OCI-LY7 (cell line): ENCODE measurements at regions not wholly inside any gene's neighbourhood (a gene's known extent, or its start where the extent isn't known, plus 50 kb on each side); places are given as distances from the start of the nearest gene placed in this dataset.

Experiments used
- BruUV-seq: library from RNA; stranded (reverse); fragments of 400-500 nt; replicated peaks from 2 replicates; lab custom pipeline; 2021; lab: Mats Ljungman, UMichigan
- CTCF ChIA-PET: fragments of 300-600 bp; sonication (Branson Sonifier 250); formaldehyde crosslinking; loops from one replicate; lab custom pipeline; 2022; ENCODE audit warnings: antibody characterized with exemption; ENCODE audit not compliant: unreplicated experiment; lab: Charles Lee
- POLR2A ChIA-PET: fragments of 300-600 bp; sonication (Branson Sonifier 250); formaldehyde crosslinking; loops from one replicate; lab custom pipeline; 2022; ENCODE audit warnings: antibody characterized with exemption; lab: Charles Lee
- DNase-seq: peaks from one replicate; pipeline ENCODE4 v3.0.0-alpha.2; 2015; ENCODE audit warnings: low spot score
- H2AFZ ChIP-seq: fragments of 200-600 bp; sonication (generic), shearing (Covaris generic); 2 replicates; pipeline ENCODE4 v1.6.1; 2014; ENCODE audit warnings: mild to moderate bottlenecking, antibody characterized with exemption, low read length, moderate library complexity
- H3K27ac ChIP-seq: fragments of 200-600 bp; sonication (generic); 2 replicates; pipeline ENCODE4 v1.5.1; 2014; ENCODE audit warnings: mixed run types, low read depth, mild to moderate bottlenecking, moderate library complexity, low read length, inconsistent platforms; ENCODE audit not compliant: poor library complexity, severe bottlenecking
- H3K36me3 ChIP-seq: fragments of 200-600 bp; sonication (generic); 2 replicates; pipeline ENCODE4 v1.6.1; 2014; ENCODE audit warnings: mild to moderate bottlenecking, antibody characterized with exemption, low read length, moderate library complexity, mixed read lengths; ENCODE audit not compliant: insufficient read depth
- H3K4me1 ChIP-seq: fragments of 200-600 bp; sonication (generic); 2 replicates; pipeline ENCODE4 v1.5.1; 2014; ENCODE audit warnings: mild to moderate bottlenecking, low read length; ENCODE audit not compliant: insufficient read depth, poor library complexity, severe bottlenecking
- H3K4me2 ChIP-seq: fragments of 200-600 bp; sonication (generic); 2 replicates; pipeline ENCODE4 v1.6.1; 2014; ENCODE audit warnings: mild to moderate bottlenecking, low read length
- H3K4me3 ChIP-seq: fragments of 200-600 bp; sonication (generic); 2 replicates; pipeline ENCODE4 v1.5.1; 2014; ENCODE audit warnings: mild to moderate bottlenecking, low read depth, low read length; ENCODE audit not compliant: poor library complexity, severe bottlenecking
- H3K79me2 ChIP-seq: fragments of 200-600 bp; sonication (generic); 2 replicates; pipeline ENCODE4 v1.6.1; 2016; ENCODE audit warnings: low read depth, mild to moderate bottlenecking, low read length, moderate library complexity, mixed read lengths; ENCODE audit not compliant: insufficient read depth
- H3K9me2 ChIP-seq: fragments of 200-600 bp; sonication (generic); 2 replicates; pipeline ENCODE4 v1.6.1; 2016; ENCODE audit warnings: mild to moderate bottlenecking, low read length, mixed read lengths; ENCODE audit not compliant: insufficient read depth
- H3K9me3 ChIP-seq: fragments of 200-600 bp; sonication (generic); 2 replicates; pipeline ENCODE4 v1.6.1; 2014; ENCODE audit warnings: mild to moderate bottlenecking, mixed run types, low read length, mixed read lengths
- H4K20me1 ChIP-seq: fragments of 200-600 bp; sonication (generic); 2 replicates; pipeline ENCODE4 v1.6.1; 2014; ENCODE audit warnings: mild to moderate bottlenecking, antibody characterized with exemption, low read length, moderate library complexity, mixed read lengths; ENCODE audit not compliant: insufficient read depth
- CTCF ChIP-seq: fragments of 200-600 bp; sonication (generic); conservative IDR thresholded peaks from 2 replicates; pipeline ENCODE4 v1.5.1; 2014; ENCODE audit warnings: mild to moderate bottlenecking, antibody characterized with exemption, low read length, moderate library complexity, mixed read lengths
- EZH2phosphoT487 ChIP-seq: fragments of 200-600 bp; sonication (generic); IDR thresholded peaks from 2 replicates; pipeline ENCODE4 v1.6.1; 2018; ENCODE audit warnings: low read depth, borderline replicate concordance, mild to moderate bottlenecking, mixed run types, antibody characterized with exemption, low read length, moderate library complexity, mixed read lengths
- intact Hi-C: fragments of 100-400 bp; cut with micrococcal nuclease; formaldehyde crosslinking; loops from one replicate; pipeline ENCODE4 v1.10.0; 2022; ENCODE audit not compliant: unreplicated experiment

DNA sequence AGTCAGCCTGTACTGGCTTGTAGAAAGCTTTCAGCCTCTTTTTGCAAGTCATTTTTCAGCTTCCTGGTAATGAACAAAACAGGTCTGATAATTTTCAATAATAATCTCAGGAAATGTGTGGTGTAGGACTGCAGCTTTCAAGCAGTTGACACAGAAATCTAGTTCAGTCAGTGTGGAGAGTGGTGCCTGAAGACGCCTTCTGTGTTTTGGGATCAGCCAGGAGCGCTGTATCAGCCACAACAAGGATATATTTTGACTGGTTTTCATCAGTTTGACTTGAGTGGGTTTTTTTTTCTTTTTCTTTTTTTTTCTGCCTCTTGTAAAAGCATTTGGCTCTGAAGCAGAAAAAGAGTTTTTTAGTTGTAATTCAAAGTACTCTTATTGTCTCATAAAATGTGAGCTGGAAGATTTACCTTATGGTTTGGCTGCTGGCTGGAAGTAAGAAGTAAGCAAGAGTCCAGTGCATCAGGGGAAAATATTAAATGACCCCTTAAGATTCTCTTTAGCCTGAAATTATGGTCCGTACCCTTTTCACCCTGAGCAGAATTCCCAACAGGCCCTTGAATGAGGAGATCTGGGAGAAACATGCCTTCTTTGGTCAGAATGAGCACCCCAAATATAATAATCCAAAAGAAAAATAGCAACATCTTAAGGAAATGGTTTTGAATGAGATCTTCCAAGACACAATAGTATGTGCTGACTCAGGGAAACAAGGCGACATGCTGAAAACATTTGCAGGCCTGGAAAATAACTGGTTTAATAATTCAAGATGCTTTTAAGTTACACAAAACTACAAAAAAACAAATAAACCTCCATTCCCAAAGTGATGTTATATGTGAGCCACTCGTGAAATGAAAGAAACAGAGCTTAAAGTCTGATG lies 332.7 kb upstream of the ADAMTS9 start:
- no peaks in the 10 kb centered on the region for H3K4me1 ChIP-seq
- no peaks in the 10 kb centered on the region for H3K36me3 ChIP-seq
- ChIA-PET POLR2A (no interaction called here), CTCF (no interaction called here)
- no peak overlapping the region for H2AFZ ChIP-seq
- H3K4me3 ChIP-seq: no peak overlapping the region
- BruUV-seq: no TSS peak
- H3K79me2 ChIP-seq: no peaks in the 10 kb centered on the region
- no peak for DNase-seq
- no peak overlapping the region for H3K4me2 ChIP-seq
- H3K9me3 ChIP-seq: no peaks in the 10 kb centered on the region
- no peak for TF ChIP-seq EZH2phosphoT487
- no peak for TF ChIP-seq CTCF
- no peaks in the 10 kb centered on the region for H4K20me1 ChIP-seq
- no peaks in the 10 kb centered on the region for H3K9me2 ChIP-seq
- intact Hi-C loops: no loop called here
- H3K27ac ChIP-seq: no peak overlapping the region

DNA sequence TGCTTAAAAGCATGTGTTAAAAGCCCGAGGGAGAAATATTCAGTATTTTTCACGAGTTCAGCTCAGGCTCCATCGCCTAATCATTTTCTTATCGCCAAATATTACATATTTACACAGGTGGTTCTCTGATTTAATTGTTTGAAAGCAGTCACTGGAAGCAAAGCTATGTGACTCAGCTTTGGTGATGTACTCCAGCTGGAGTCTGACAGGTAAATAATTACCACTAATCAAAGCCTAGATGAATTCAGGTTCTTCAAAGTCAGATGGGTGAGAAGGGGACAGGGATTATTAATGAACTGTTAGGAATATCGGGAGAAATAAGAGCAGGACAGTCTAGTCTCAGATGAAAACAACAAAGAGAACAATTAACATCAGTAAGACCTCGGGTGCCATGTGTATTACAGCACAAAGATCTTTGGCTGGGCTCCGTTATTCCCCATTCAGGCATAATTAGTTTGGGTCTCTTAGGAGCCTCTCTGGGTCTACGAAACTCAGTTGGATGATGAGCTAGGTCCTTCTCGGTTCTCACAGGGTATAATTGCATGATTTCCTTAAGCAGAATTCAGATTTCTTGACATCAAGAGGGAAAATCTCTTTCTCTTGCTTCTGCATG lies 331.7 kb upstream of the ADAMTS9 start:
- Histone ChIP-seq H3K4me2 (no peak overlapping the region), H3K79me2 (no peaks in the 10 kb centered on the region), H3K36me3 (no peaks in the 10 kb centered on the region), H3K9me2 (no peaks in the 10 kb centered on the region), H4K20me1 (no peaks in the 10 kb centered on the region), H2AFZ (no peak overlapping the region), H3K4me3 (no peak overlapping the region), H3K9me3 (no peaks in the 10 kb centered on the region), H3K27ac (no peak overlapping the region), H3K4me1 (no peaks in the 10 kb centered on the region)
- CTCF ChIA-PET: no interaction called here
- TF ChIP-seq CTCF (no peak), EZH2phosphoT487 (no peak)
- POLR2A ChIA-PET: no interaction called here
- DNase-seq: no peak
- no TSS peak for BruUV-seq
- intact Hi-C loops: no loop called here

GRCh38 chr3:65018801-65019200 lies 331.0 kb upstream of the ADAMTS9 start:
- no peak overlapping the region for H3K4me2 ChIP-seq
- no peaks in the 10 kb centered on the region for H4K20me1 ChIP-seq
- DNase-seq: no peak
- intact Hi-C loops: no loop called here
- H3K9me3 ChIP-seq: no peaks in the 10 kb centered on the region
- H3K27ac ChIP-seq: no peak overlapping the region
- ChIA-PET POLR2A (no interaction called here), CTCF (no interaction called here)
- no peaks in the 10 kb centered on the region for H3K9me2 ChIP-seq
- no TSS peak for BruUV-seq
- no peak overlapping the region for H3K4me3 ChIP-seq
- no peaks in the 10 kb centered on the region for H3K4me1 ChIP-seq
- TF ChIP-seq CTCF (no peak), EZH2phosphoT487 (no peak)
- H2AFZ ChIP-seq: no peak overlapping the region
- H3K79me2 ChIP-seq: no peaks in the 10 kb centered on the region
- no peaks in the 10 kb centered on the region for H3K36me3 ChIP-seq
